ENCODE measurements at regions not wholly inside any gene's neighbourhood (a gene's known extent, or its start where the extent isn't known, plus 50 kb on each side); places are given as distances from the start of the nearest gene placed in this dataset.

GRCh38 chr12:76198839-76199238 is 114.4 kb upstream of the NAP1L1 start:
- Histone ChIP-seq H3K27me3 (ENCODE audit: control insufficient read depth in 1 of 2, insufficient read depth in 2 of 2, low read length in 2 of 2) (no peaks in the 10 kb centered on the region; a peak in 1 of 5 replicates), H3K4me2 (ENCODE audit: low read depth, low read length) (no peak overlapping the region), H3K9me3 (ENCODE audit: low read length) (peaks cover 25% of the 10 kb centered on the region), H3K27ac (ENCODE audit: extremely low read length, insufficient read depth, low read length) (no peak overlapping the region), H4K20me1 (ENCODE audit: insufficient read depth, low read length) (no peaks in the 10 kb centered on the region), H3K36me3 (replicated peaks in 1 of 2; ENCODE audit: control insufficient read depth in 1 of 2, insufficient read depth in 2 of 2, low read length in 2 of 2) (no peaks in the 10 kb centered on the region), H3K9ac (ENCODE audit: insufficient read depth, low read depth, low read length) (no peak overlapping the region), H3K4me1 (ENCODE audit: insufficient read depth, low read length) (no peaks in the 10 kb centered on the region), H3K79me2 (ENCODE audit: insufficient read depth, low read length) (no peaks in the 10 kb centered on the region), H3K4me3 (replicated peaks in 1 of 3; ENCODE audit: insufficient read depth in 1 of 3, low read depth in 2 of 3, low read length in 3 of 3) (no peak overlapping the region), H2AFZ (ENCODE audit: low read length) (no peak overlapping the region)
- DNase-seq (ENCODE audit: low spot score) (no peak), FAIRE-seq (no peak), ATAC-seq (no peak)
- CTCF ChIA-PET (ENCODE audit: low intra/inter-chr PET ratio, low total read pairs): no interaction called here
- POLR2A ChIA-PET: no interaction called here
- TF ChIP-seq ZNF614 (CRISPR knock-in tag; IDR thresholded peaks at IDR 0.05; ENCODE audit: borderline replicate concordance): peak; percentile 62; the same call in 1 of the 2 replicates
- TF ChIP-seq ZNF142 (CRISPR knock-in tag; IDR thresholded peaks at IDR 0.05): no peak
- no peak for TF ChIP-seq MAZ (IDR thresholded peaks at IDR 0.05; ENCODE audit: borderline replicate concordance, low read depth, low read length)
- no peak for TF ChIP-seq MAZ (CRISPR knock-in tag; IDR thresholded peaks at IDR 0.05; ENCODE audit: low read depth)
- no peak for TF ChIP-seq KLF9 (CRISPR knock-in tag; IDR thresholded peaks at IDR 0.05; ENCODE audit: low read depth)
- TF ChIP-seq ZNF280D (CRISPR knock-in tag; IDR thresholded peaks at IDR 0.05): 0 out of 2 replicates have a peak, but pooled peaks have one; percentile 34
- peak; percentile 49; the same call in 1 of the 2 replicates for TF ChIP-seq SETDB1 (CRISPR knock-in tag; IDR thresholded peaks at IDR 0.05; ENCODE audit: borderline replicate concordance)
- TF ChIP-seq ZFP62 (CRISPR knock-in tag; IDR thresholded peaks at IDR 0.05): no peak
- intact Hi-C loops (cut with micrococcal nuclease; ENCODE audit: unreplicated experiment) (no loop called here), in situ Hi-C loops (cut with HindIII; ENCODE audit: extremely low pct_ligation_motif_present, low pct_unique_long_range_greater_than_20kb) (no loop called here)
- WGBS (ENCODE audit: low lambda C conversion rate): 0% methylated on average over 1 of the region's 1 CpG
- BruUV-seq (replicated peaks): no TSS peak
